ENCODE measurements at regions not wholly inside any gene's neighbourhood (a gene's known extent, or its start where the extent isn't known, plus 50 kb on each side); places are given as distances from the start of the nearest gene placed in this dataset.

DNA sequence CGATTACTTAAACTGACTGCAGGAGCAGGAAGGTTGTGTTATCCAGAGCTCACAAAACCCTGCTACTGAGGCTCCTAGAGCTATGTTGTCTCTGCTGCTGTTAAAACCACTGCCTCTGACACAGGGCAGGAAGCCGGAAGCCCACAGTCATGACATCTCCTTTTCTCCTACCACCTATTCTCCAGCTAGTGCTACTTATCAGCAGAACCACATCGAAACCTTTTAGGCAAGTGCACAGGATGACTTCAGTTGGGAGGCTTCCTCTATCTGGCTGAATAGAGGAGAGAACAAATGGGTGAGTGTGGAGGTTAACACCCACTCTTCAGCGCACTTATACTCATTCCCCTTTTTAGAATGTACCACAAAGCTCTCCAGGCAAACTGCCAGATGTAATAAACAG is 638.0 kb downstream of the OTOL1 start:
- Histone ChIP-seq H3K4me3 (no peak overlapping the region), H3K27me3 (no peaks in the 10 kb centered on the region), H3K9me3 (no peaks in the 10 kb centered on the region), H3K36me3 (no peaks in the 10 kb centered on the region), H3K4me1 (no peaks in the 10 kb centered on the region), H3K27ac (no peak overlapping the region)
- TF ChIP-seq, protein P1, sequence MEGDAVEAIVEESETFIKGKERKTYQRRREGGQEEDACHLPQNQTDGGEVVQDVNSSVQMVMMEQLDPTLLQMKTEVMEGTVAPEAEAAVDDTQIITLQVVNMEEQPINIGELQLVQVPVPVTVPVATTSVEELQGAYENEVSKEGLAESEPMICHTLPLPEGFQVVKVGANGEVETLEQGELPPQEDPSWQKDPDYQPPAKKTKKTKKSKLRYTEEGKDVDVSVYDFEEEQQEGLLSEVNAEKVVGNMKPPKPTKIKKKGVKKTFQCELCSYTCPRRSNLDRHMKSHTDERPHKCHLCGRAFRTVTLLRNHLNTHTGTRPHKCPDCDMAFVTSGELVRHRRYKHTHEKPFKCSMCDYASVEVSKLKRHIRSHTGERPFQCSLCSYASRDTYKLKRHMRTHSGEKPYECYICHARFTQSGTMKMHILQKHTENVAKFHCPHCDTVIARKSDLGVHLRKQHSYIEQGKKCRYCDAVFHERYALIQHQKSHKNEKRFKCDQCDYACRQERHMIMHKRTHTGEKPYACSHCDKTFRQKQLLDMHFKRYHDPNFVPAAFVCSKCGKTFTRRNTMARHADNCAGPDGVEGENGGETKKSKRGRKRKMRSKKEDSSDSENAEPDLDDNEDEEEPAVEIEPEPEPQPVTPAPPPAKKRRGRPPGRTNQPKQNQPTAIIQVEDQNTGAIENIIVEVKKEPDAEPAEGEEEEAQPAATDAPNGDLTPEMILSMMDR (IDR thresholded peaks at IDR 0.05) = no peak
- TF ChIP-seq POLR2A (IDR thresholded peaks at IDR 0.05) = no peak
- WGBS, 2 donors = 62 to 71% methylated on average over 4 of the region's 4 CpGs
- DNase-seq (ENCODE audit: low spot score in 2 of 2) = no peak

DNA sequence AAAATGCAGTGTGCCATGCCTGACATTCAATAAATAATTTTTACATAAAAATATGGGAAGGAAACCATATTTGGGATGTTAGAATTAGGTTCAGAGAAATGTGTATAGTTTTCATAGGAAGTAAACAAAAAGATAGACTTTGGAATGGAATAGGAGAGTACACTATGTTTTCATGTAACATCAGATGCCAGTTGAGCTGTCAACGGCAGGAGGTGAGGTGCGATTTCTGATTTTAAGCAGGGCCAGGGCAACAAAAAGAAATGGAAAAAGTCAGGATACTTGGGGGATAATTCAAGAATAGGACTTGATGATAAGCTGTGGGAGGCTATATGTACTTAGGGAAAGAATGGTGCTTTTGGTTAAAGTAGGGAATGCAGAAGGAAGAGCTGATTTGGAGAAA is 639.5 kb downstream of the OTOL1 start:
- no peak for DNase-seq (ENCODE audit: low spot score in 2 of 2)
- TF ChIP-seq POLR2A (IDR thresholded peaks at IDR 0.05) = no peak
- TF ChIP-seq, protein P1 (IDR thresholded peaks at IDR 0.05) = no peak
- TF ChIP-seq EP300 (IDR thresholded peaks at IDR 0.05) = no peak
- H3K4me1 ChIP-seq = peaks cover 0 to 3% (median 0%) of the 10 kb centered on the region in 4 donors
- 88 to 96% methylated on average over 2 of the region's 2 CpGs for whole genome bisulfite sequencing, 2 donors
- H3K27ac ChIP-seq = no peak overlapping the region
- H3K4me3 ChIP-seq = no peak overlapping the region
- no peaks in the 10 kb centered on the region for H3K9me3 ChIP-seq
- no peaks in the 10 kb centered on the region for H3K27me3 ChIP-seq
- no peaks in the 10 kb centered on the region for H3K36me3 ChIP-seq

DNA sequence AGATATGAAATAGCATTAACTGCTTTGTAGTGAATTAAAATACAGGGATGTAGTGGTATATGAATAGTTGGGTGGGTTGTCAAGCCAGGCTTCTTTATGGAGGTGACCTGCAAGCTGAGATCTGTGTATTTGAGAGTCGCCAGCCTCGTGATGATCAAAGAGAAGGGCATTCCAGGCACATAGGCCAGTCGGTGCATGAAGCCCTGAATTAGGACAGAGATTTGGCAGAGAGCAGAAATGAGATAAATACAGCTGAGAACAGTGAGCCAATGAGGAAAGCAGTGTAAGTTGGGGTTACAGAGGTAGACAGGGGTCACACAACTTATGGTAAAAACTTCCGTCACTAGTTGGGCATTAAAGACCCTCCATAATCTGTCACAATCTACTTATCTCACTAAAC is 641.9 kb downstream of the OTOL1 start:
- Histone ChIP-seq H3K36me3 (no peaks in the 10 kb centered on the region), H3K9me3 (no peaks in the 10 kb centered on the region), H3K27ac (no peak overlapping the region), H3K4me3 (no peak overlapping the region), H3K27me3 (no peaks in the 10 kb centered on the region), H3K4me1 (peaks cover 0 to 8% (median 0%) of the 10 kb centered on the region in 4 donors)
- TF ChIP-seq EP300 (IDR thresholded peaks at IDR 0.05) = no peak
- TF ChIP-seq POLR2A (IDR thresholded peaks at IDR 0.05) = no peak
- TF ChIP-seq, protein P1 (IDR thresholded peaks at IDR 0.05) = no peak
- WGBS, 2 donors = 72 to 78% methylated on average over 4 of the region's 4 CpGs
- no peak for DNase-seq (ENCODE audit: low spot score in 2 of 2)

DNA sequence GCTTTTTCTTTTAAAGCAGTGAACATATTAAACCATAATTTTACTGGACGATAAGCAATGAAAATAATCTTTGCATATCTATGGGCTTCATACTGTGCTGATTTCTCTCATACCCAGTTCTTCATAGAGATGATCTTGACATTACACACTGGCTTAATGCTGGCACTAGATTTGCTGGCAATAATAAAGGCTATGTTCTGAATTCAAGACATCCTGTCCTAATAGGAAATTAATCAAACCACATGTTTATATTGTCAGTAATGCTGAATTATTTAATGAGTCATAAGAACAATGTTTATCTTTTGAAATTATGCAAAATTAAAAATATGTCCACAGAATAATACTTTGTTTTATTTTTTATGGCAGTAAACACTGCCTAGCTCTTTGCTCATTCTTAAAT is 643.2 kb downstream of the OTOL1 start:
- TF ChIP-seq POLR2A (IDR thresholded peaks at IDR 0.05) (no peak), EP300 (IDR thresholded peaks at IDR 0.05) (no peak)
- TF ChIP-seq, protein P1 (IDR thresholded peaks at IDR 0.05) = no peak
- 52 to 55% methylated on average over 1 of the region's 1 CpG for WGBS, 2 donors
- Histone ChIP-seq H3K9me3 (no peaks in the 10 kb centered on the region), H3K4me1 (peaks cover 0 to 8% (median 0%) of the 10 kb centered on the region in 4 donors), H3K4me3 (no peak overlapping the region), H3K27me3 (no peaks in the 10 kb centered on the region), H3K27ac (no peak overlapping the region), H3K36me3 (no peaks in the 10 kb centered on the region)
- DNase-seq (ENCODE audit: low spot score in 2 of 2) = no peak

DNA sequence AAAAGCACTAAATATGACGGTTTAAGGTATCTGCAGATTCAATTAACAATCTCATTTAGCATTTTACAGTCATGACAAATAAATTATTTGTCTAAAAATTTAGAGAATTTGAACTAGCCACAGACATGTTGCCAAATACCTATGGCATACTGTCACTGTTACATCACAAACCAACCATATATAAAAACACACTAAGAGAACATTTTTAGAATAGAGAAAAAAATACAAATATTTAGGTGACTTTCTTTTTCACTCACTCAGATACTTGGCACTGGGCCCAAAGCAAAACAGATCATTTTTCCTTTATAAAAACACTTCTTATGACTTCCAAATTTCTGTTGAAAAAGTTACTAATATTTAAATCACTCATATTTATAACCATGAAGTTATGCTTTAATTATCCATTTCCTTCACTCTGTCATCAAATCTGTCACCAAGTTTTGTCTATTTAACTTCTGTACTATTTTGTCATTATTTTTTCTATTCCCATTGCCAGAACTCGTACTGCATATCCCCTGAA is 644.7 kb downstream of the OTOL1 start:
- Histone ChIP-seq H3K9me3 (no peaks in the 10 kb centered on the region), H3K4me1 (peaks cover 0 to 8% (median 0%) of the 10 kb centered on the region in 4 donors), H3K36me3 (no peaks in the 10 kb centered on the region), H3K4me3 (no peak overlapping the region), H3K27me3 (no peaks in the 10 kb centered on the region), H3K27ac (no peak overlapping the region)
- DNase-seq (ENCODE audit: low spot score in 2 of 2) = no peak
- TF ChIP-seq EP300 (IDR thresholded peaks at IDR 0.05) (no peak), POLR2A (IDR thresholded peaks at IDR 0.05) (no peak)
- TF ChIP-seq, protein P1 (IDR thresholded peaks at IDR 0.05) = no peak
- 21% methylated on average over 2 of the region's 2 CpGs for WGBS, 2 donors

Data from tibial nerve (tissue), 4 donors.